ENCODE measurements at regions not wholly inside any gene's neighbourhood (a gene's known extent, or its start where the extent isn't known, plus 50 kb on each side); places are given as distances from the start of the nearest gene placed in this dataset.
"Not testable (repeated sequence)": the region's sequence is repeated elsewhere in the genome, so short reads cannot be mapped to it uniquely, and the experiment has no call there.

GRCh38 chr12:18827913-18828312 lies 90.0 kb downstream of the CAPZA3 start:
- Histone ChIP-seq H3K27me3 (no peaks in the 10 kb centered on the region), H3K27ac (no peak overlapping the region), H3K36me3 (no peaks in the 10 kb centered on the region), H3K9me3 (peaks cover 0 to 10% of the 10 kb centered on the region in 2 donors), H3K4me3 (no peak overlapping the region), H3K4me1 (no peaks in the 10 kb centered on the region)
- intact Hi-C loops (cut with DNase I), result no loop called here
- no peak for ATAC-seq
- DNase-seq, result no peak
- TF ChIP-seq, protein P1, sequence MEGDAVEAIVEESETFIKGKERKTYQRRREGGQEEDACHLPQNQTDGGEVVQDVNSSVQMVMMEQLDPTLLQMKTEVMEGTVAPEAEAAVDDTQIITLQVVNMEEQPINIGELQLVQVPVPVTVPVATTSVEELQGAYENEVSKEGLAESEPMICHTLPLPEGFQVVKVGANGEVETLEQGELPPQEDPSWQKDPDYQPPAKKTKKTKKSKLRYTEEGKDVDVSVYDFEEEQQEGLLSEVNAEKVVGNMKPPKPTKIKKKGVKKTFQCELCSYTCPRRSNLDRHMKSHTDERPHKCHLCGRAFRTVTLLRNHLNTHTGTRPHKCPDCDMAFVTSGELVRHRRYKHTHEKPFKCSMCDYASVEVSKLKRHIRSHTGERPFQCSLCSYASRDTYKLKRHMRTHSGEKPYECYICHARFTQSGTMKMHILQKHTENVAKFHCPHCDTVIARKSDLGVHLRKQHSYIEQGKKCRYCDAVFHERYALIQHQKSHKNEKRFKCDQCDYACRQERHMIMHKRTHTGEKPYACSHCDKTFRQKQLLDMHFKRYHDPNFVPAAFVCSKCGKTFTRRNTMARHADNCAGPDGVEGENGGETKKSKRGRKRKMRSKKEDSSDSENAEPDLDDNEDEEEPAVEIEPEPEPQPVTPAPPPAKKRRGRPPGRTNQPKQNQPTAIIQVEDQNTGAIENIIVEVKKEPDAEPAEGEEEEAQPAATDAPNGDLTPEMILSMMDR (IDR thresholded peaks at IDR 0.05), result no peak

DNA sequence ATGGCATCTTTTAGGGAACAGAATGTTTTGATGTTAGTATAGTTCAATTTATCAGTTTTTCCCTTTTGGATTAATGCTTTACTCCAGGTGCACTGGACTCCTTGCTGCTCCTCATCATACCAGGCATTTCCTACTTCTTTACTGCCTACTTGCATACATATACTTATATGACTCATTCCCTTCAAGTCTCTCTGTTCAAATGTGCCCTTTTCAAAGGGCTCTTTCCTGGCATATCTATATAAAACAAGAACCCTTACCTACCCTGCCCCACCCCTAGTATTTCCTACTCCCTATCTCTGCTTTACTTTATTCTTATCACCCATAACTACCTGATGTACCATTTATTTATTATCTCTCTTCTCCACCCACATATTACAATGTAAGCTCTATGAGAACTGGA lies 90.6 kb downstream of the CAPZA3 start:
- TF ChIP-seq, protein P1 (IDR thresholded peaks at IDR 0.05), result no peak
- H3K4me1 ChIP-seq, result no peaks in the 10 kb centered on the region
- H3K27ac ChIP-seq, result no peak overlapping the region
- H3K36me3 ChIP-seq, result no peaks in the 10 kb centered on the region
- intact Hi-C loops (cut with DNase I), result no loop called here
- no peaks in the 10 kb centered on the region for H3K27me3 ChIP-seq
- H3K9me3 ChIP-seq, result peaks cover 0 to 10% of the 10 kb centered on the region in 2 donors
- H3K4me3 ChIP-seq, result no peak overlapping the region
- ATAC-seq, result no peak
- DNase-seq, result no peak

DNA sequence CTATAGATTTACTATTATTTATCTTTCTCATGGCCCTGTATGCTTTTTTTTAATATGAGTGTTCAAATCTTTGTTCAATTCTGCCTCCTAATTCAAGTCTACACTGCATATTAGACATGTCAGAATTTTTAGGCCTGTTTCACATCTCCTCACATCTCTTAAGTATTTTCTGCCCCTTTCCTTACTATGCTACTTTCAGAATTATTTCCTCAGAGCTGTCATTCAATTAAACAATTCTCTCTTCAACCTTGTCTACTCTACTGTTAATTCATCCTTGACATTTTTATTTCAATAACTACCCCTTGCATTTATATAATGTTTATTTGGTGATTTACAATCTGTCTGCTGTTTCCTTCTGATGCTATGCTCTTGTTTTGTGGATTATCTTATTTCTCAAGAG lies 91.1 kb downstream of the CAPZA3 start:
- no peak for ATAC-seq
- no peaks in the 10 kb centered on the region for H3K4me1 ChIP-seq
- TF ChIP-seq, protein P1 (IDR thresholded peaks at IDR 0.05), result no peak
- no peaks in the 10 kb centered on the region for H3K36me3 ChIP-seq
- intact Hi-C loops (cut with DNase I), result no loop called here
- H3K9me3 ChIP-seq, result peaks cover 0 to 10% of the 10 kb centered on the region in 2 donors
- no peak overlapping the region for H3K27ac ChIP-seq
- no peak for DNase-seq
- no peaks in the 10 kb centered on the region for H3K27me3 ChIP-seq
- no peak overlapping the region for H3K4me3 ChIP-seq

GRCh38 chr12:18832932-18833331 lies 95.0 kb downstream of the CAPZA3 start:
- DNase-seq; H3K4me1 ChIP-seq; H3K4me3 ChIP-seq; intact Hi-C loops (cut with DNase I); ATAC-seq; H3K27ac ChIP-seq; H3K36me3 ChIP-seq; H3K27me3 ChIP-seq: not testable (repeated sequence)
- peaks cover 0 to 10% of the 10 kb centered on the region in 2 donors for H3K9me3 ChIP-seq

DNA sequence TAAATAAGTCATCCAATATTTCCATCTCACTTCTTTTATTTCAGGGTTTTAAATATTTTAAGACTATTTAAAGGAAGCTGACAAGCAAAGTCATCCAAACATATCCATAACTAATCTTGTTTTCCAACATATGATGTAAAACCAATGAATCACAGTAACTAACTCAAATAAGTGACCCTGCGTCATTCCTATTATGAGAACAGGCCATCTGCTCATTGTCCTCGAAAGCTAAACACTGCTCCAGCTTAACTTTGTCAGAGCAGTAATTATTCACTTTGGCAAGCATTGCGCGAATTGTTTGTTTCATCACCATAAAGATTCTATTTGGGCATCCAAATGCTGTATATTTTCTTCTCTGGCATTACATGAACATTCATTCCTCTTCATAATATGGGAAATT lies 99.1 kb downstream of the CAPZA3 start:
- TF ChIP-seq, protein P1 (IDR thresholded peaks at IDR 0.05), result no peak
- Histone ChIP-seq H3K27ac (no peak overlapping the region), H3K9me3 (peaks cover 0 to 4% of the 10 kb centered on the region in 2 donors), H3K36me3 (no peaks in the 10 kb centered on the region), H3K4me1 (no peaks in the 10 kb centered on the region), H3K27me3 (no peaks in the 10 kb centered on the region), H3K4me3 (no peak overlapping the region)
- DNase-seq (peak in 2 of 4 donors; percentile 6 to 14), ATAC-seq (no peak)
- intact Hi-C loops (cut with DNase I), result no loop called here

GRCh38 chr12:18837505-18837904 lies 99.6 kb downstream of the CAPZA3 start:
- no peak overlapping the region for H3K27ac ChIP-seq
- intact Hi-C loops (cut with DNase I), result no loop called here
- H3K4me3 ChIP-seq, result no peak overlapping the region
- H3K9me3 ChIP-seq, result peaks cover 0 to 4% of the 10 kb centered on the region in 2 donors
- no peaks in the 10 kb centered on the region for H3K27me3 ChIP-seq
- no peaks in the 10 kb centered on the region for H3K36me3 ChIP-seq
- TF ChIP-seq, protein P1 (IDR thresholded peaks at IDR 0.05), result no peak
- ATAC-seq (no peak), DNase-seq (no peak)
- no peaks in the 10 kb centered on the region for H3K4me1 ChIP-seq

- intact Hi-C loops (cut with DNase I); H3K4me3 ChIP-seq; H3K27me3 ChIP-seq; ATAC-seq; H3K9me3 ChIP-seq; H3K27ac ChIP-seq; H3K36me3 ChIP-seq; DNase-seq; H3K4me1 ChIP-seq: not testable (repeated sequence)
Observed at GRCh38 chr12:18840997-18841396, 103.1 kb downstream of the CAPZA3 start.
